Body of pancreas (tissue), 4 donors: ENCODE measurements at regions not wholly inside any gene's neighbourhood (a gene's known extent, or its start where the extent isn't known, plus 50 kb on each side); places are given as distances from the start of the nearest gene placed in this dataset.

Experiments used
- ATAC-seq: fragments of 150-250 bp; one replicate; pipeline ENCODE4 v1.9.1; 2016
- DNase-seq, 4 donors: peaks; one replicate each; pipeline ENCODE4 v3.0.0-alpha.2; 2019
- H3K27ac ChIP-seq, 4 donors: fragments of 200-600 bp; sonication (generic); 1 replicate in 3 of 4; 2 replicates in 1 of 4; pipeline versions ENCODE4 v1.5.1 to v1.6.1; 2016 to 2019; ENCODE audit warnings: mild to moderate bottlenecking in 1 of 4, mixed read lengths in 1 of 4, moderate library complexity in 1 of 4
- H3K27me3 ChIP-seq, 2 donors: fragments of 200-600 bp; sonication (generic); one replicate each; pipeline ENCODE4 v1.6.0; 2016; ENCODE audit warnings: mild to moderate bottlenecking in 1 of 2
- H3K36me3 ChIP-seq, 2 donors: fragments of 200-600 bp; sonication (generic); replicated peaks in 1 of 2; 2 replicates each; pipeline ENCODE4 v1.5.1; 2016; ENCODE audit warnings: low read depth in 2 of 2; ENCODE audit not compliant: insufficient read depth in 1 of 2
- H3K4me1 ChIP-seq: fragments of 200-600 bp; sonication (generic); one replicate; pipeline ENCODE4 v1.6.0; 2016
- H3K4me3 ChIP-seq, 2 donors: fragments of 200-600 bp; sonication (generic); 1 replicate in 1 of 2; 2 replicates in 1 of 2; pipeline ENCODE4 v1.5.1; 2016 to 2019
- H3K9me3 ChIP-seq, 3 donors: fragments of 200-600 bp; sonication (generic); 1 replicate in 2 of 3; 2 replicates in 1 of 3; pipeline ENCODE4 v1.5.1; 2016
- POLR2A ChIP-seq, 3 donors: fragments of 450-650 bp; IDR thresholded peaks; one replicate each; pipeline ENCODE4 v1.6.1; 2016; ENCODE audit warnings: antibody characterized with exemption in 3 of 3, mild to moderate bottlenecking in 2 of 3
- WGBS, 2 donors: methylation state at CpG; one replicate each; pipeline ENCODE4 v1.1.5; 2017; 5-methylcytosine and 5-hydroxymethylcytosine counted together
- intact Hi-C: fragments of 100-400 bp; cut with DNase I; formaldehyde crosslinking; loops from one replicate; pipeline ENCODE4 v1.15.1; 2023
- TF ChIP-seq, protein P1 (sequence below), 7 experiments: fragments of 450-650 bp in 4 of 7; fragments of 200-600 bp in 3 of 7; sonication (generic) in 3 of 7; IDR thresholded peaks; one replicate each; pipeline ENCODE4 v1.5.1; 2016 to 2019; ENCODE audit warnings: antibody characterized with exemption in 7 of 7

DNA sequence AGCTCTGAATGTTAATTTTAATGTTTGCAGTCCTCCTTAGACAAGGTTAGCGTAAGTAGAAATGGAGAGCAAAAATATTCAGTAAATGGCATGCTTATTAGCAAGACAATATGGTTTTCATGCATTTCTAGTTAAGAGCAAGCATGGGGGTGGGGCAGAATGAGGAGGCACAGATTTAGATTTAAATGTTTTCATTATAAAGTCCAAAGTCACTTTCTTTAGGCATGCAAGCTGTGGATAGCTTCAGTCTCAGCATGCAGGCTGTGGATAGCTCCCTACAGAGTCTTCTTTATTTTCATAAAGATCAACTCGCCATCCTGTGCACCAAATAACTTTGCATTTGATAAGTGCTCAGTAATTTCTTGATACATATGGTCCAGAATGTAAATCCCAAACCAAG lies 1294.5 kb upstream of the ADGRL2 start:
- no peaks in the 10 kb centered on the region for H3K9me3 ChIP-seq
- intact Hi-C loops: no loop called here
- no peaks in the 10 kb centered on the region for H3K4me1 ChIP-seq
- no peak for ATAC-seq
- no peak overlapping the region for H3K4me3 ChIP-seq
- no peak for TF ChIP-seq POLR2A (IDR thresholded peaks at IDR 0.05)
- TF ChIP-seq, protein P1, sequence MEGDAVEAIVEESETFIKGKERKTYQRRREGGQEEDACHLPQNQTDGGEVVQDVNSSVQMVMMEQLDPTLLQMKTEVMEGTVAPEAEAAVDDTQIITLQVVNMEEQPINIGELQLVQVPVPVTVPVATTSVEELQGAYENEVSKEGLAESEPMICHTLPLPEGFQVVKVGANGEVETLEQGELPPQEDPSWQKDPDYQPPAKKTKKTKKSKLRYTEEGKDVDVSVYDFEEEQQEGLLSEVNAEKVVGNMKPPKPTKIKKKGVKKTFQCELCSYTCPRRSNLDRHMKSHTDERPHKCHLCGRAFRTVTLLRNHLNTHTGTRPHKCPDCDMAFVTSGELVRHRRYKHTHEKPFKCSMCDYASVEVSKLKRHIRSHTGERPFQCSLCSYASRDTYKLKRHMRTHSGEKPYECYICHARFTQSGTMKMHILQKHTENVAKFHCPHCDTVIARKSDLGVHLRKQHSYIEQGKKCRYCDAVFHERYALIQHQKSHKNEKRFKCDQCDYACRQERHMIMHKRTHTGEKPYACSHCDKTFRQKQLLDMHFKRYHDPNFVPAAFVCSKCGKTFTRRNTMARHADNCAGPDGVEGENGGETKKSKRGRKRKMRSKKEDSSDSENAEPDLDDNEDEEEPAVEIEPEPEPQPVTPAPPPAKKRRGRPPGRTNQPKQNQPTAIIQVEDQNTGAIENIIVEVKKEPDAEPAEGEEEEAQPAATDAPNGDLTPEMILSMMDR (IDR thresholded peaks at IDR 0.05): no peak
- 60 to 72% methylated on average over 2 of the region's 2 CpGs for WGBS, 2 donors
- no peak overlapping the region for H3K27ac ChIP-seq
- DNase-seq: no peak
- H3K27me3 ChIP-seq: no peaks in the 10 kb centered on the region
- no peaks in the 10 kb centered on the region for H3K36me3 ChIP-seq

DNA sequence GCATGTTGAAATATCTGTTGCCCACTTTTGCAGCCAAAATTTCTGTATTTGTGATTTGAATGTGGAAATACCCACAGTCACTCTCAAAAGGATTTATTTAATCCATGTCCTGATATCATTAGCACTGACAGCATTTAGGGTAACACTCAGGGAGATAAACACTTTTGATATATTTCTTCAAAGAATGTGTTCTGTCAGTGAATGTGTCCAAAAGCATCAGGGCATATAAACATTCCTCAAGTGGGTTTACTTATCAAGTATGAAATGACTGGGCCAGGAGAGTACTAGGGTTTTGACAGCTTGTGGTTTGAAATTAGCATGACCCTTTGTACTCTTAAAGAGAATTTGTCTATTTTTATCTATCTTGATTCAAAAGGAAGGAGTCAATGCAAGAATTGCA lies 1302.1 kb upstream of the ADGRL2 start:
- intact Hi-C loops: no loop called here
- no peaks in the 10 kb centered on the region for H3K36me3 ChIP-seq
- no peak for ATAC-seq
- no peak overlapping the region for H3K27ac ChIP-seq
- no peaks in the 10 kb centered on the region for H3K4me1 ChIP-seq
- TF ChIP-seq, protein P1 (IDR thresholded peaks at IDR 0.05): no peak
- no peak for TF ChIP-seq POLR2A (IDR thresholded peaks at IDR 0.05)
- H3K27me3 ChIP-seq: no peaks in the 10 kb centered on the region
- no peak overlapping the region for H3K4me3 ChIP-seq
- no peak for DNase-seq
- H3K9me3 ChIP-seq: no peaks in the 10 kb centered on the region

DNA sequence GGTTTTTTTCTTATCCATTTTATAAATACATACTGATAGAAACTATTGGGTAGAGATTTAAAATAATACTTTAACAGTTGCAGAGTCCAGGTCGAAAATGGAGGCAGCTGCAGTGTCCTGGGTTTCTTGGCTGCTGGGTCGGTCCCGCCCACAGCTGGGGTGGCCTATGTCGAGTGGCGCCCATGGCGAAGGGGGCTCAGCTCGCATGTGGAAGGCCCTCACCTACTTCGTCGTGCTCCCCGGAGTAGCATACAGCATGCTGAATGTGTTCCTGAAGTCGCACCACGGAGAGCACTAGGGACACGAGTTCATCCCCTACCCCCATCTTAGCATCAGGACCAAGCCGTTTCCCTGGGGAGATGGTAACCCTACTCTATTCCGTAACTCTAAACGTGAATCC lies 1304.9 kb upstream of the ADGRL2 start:
- no peak overlapping the region for H3K4me3 ChIP-seq
- no peak for TF ChIP-seq POLR2A (IDR thresholded peaks at IDR 0.05)
- TF ChIP-seq, protein P1 (IDR thresholded peaks at IDR 0.05): no peak
- no peaks in the 10 kb centered on the region for H3K27me3 ChIP-seq
- intact Hi-C loops: no loop called here
- no peak overlapping the region for H3K27ac ChIP-seq
- no peaks in the 10 kb centered on the region for H3K36me3 ChIP-seq
- WGBS, 2 donors: 78 to 82% methylated on average over 15 to 16 of the region's 16 CpGs
- H3K4me1 ChIP-seq: no peaks in the 10 kb centered on the region
- ATAC-seq: no peak
- H3K9me3 ChIP-seq: no peaks in the 10 kb centered on the region
- no peak for DNase-seq

DNA sequence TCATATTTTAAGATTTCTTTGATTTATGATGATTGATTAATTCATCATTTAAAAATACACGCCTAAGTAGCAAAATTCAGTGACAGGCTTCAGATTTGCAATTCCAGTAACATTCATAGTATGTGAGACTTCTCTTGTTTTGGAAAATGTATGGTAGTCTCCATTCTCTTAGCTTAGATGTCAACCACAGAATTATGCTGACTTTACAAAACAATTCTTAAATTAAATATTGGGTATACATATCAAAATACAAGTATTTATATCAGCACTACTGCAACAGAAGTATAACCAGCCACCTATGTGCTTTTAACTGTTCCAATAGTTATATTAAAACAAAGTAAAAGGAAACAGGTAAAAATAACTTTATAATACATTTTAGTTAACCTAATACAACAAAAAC lies 1328.6 kb upstream of the ADGRL2 start:
- no peaks in the 10 kb centered on the region for H3K9me3 ChIP-seq
- no peak for ATAC-seq
- WGBS, 2 donors: 76 to 77% methylated on average over 1 of the region's 1 CpG
- H3K36me3 ChIP-seq: no peaks in the 10 kb centered on the region
- no peaks in the 10 kb centered on the region for H3K4me1 ChIP-seq
- intact Hi-C loops: no loop called here
- TF ChIP-seq, protein P1 (IDR thresholded peaks at IDR 0.05): no peak
- no peak for TF ChIP-seq POLR2A (IDR thresholded peaks at IDR 0.05)
- no peak for DNase-seq
- H3K27me3 ChIP-seq: no peaks in the 10 kb centered on the region
- no peak overlapping the region for H3K4me3 ChIP-seq
- H3K27ac ChIP-seq: no peak overlapping the region

DNA sequence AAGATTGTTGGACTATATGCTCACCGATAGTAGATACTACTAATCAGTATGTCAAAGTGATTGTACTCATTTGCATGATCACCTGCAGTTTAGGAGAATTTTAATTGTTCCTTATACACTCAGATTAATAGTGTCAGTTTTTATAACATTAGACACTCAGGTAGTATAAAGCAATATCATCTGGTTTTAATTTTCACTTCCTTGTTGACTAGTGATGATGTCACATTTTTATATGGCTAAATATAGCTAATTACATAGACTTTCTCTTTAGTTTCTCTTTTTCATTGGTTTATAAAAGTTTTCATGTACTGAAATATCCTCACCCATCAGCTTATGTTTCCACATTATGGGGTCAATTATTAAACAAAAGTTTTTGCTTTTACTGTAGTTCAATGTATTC lies 1332.4 kb upstream of the ADGRL2 start:
- WGBS, 2 donors: 78 to 87% methylated on average over 1 of the region's 1 CpG
- Histone ChIP-seq H3K4me3 (no peak overlapping the region), H3K36me3 (no peaks in the 10 kb centered on the region), H3K9me3 (no peaks in the 10 kb centered on the region), H3K27me3 (no peaks in the 10 kb centered on the region), H3K27ac (no peak overlapping the region), H3K4me1 (no peaks in the 10 kb centered on the region)
- intact Hi-C loops: no loop called here
- no peak for ATAC-seq
- TF ChIP-seq POLR2A (IDR thresholded peaks at IDR 0.05): no peak
- TF ChIP-seq, protein P1 (IDR thresholded peaks at IDR 0.05): no peak
- DNase-seq: no peak
